IMR-90 (cell line): ENCODE measurements at regions not wholly inside any gene's neighbourhood (a gene's known extent, or its start where the extent isn't known, plus 50 kb on each side); places are given as distances from the start of the nearest gene placed in this dataset.

Experiments used
- ATAC-seq: fragments of 200-7000 bp; cut with Tn5 transposase; 2 replicates; pipeline ENCODE4 v1.9.1; 2020; ENCODE audit warnings: low read depth, mild to moderate bottlenecking, moderate library complexity
- BruUV-seq: library from RNA; stranded (reverse); fragments of 400-500 nt; replicated peaks from 2 replicates; lab custom pipeline; 2021; lab: Mats Ljungman, UMichigan
- CTCF ChIA-PET: fragments of 300-600 bp; formaldehyde crosslinking; extraction: SDS; loops from one replicate; lab custom pipeline; 2021; ENCODE audit warnings: antibody characterized with exemption; lab: Yijun Ruan, JAX
- POLR2A ChIA-PET: fragments of 300-600 bp; sonication (Branson Sonifier 250); formaldehyde crosslinking; loops from one replicate; lab custom pipeline; 2022; ENCODE audit warnings: antibody characterized with exemption; ENCODE audit not compliant: unreplicated experiment; lab: Charles Lee
- DNase-seq: peaks from one replicate; pipeline ENCODE4 v3.0.0; 2013
- H2AFZ ChIP-seq: replicated peaks from 2 replicates; pipeline ENCODE3; 2013; ENCODE audit warnings: low read length, mild to moderate bottlenecking; ENCODE audit not compliant: poor library complexity
- H2AK5ac ChIP-seq: 2 replicates; pipeline ENCODE4 v1.6.1; 2013; ENCODE audit warnings: low read depth, low read length, inconsistent platforms
- H2AK9ac ChIP-seq: replicated peaks from 2 replicates; pipeline ENCODE3; 2013; ENCODE audit warnings: mild to moderate bottlenecking, low read depth, low read length, moderate library complexity; ENCODE audit not compliant: poor library complexity
- H2BK120ac ChIP-seq: 2 replicates; pipeline ENCODE4 v1.6.1; 2013; ENCODE audit warnings: low read depth, low read length, inconsistent platforms
- H2BK15ac ChIP-seq: 3 replicates; pipeline ENCODE4 v1.6.1; 2013; ENCODE audit warnings: low read depth, low read length, inconsistent platforms
- H2BK20ac ChIP-seq: 2 replicates; pipeline ENCODE4 v1.6.1; 2013; ENCODE audit warnings: low read depth, mild to moderate bottlenecking, inconsistent platforms, low read length, moderate library complexity
- H2BK5ac ChIP-seq: 2 replicates; pipeline ENCODE4 v1.6.1; 2013; ENCODE audit warnings: mild to moderate bottlenecking, low read depth, low read length, inconsistent platforms; ENCODE audit not compliant: poor library complexity, severe bottlenecking
- H3K14ac ChIP-seq: replicated peaks from 2 replicates; pipeline ENCODE4 v1.6.1; 2013; ENCODE audit warnings: low read depth, low read length, inconsistent platforms
- H3K18ac ChIP-seq: 2 replicates; pipeline ENCODE4 v1.6.1; 2013; ENCODE audit warnings: low read depth, low read length, control low read depth
- H3K23ac ChIP-seq: 2 replicates; pipeline ENCODE4 v1.6.1; 2013; ENCODE audit warnings: low read depth, low read length, inconsistent platforms
- H3K27ac ChIP-seq: 2 replicates; pipeline ENCODE4 v1.5.1; 2013; ENCODE audit warnings: mild to moderate bottlenecking, control low read depth, low read length; ENCODE audit not compliant: insufficient read depth
- H3K27me3 ChIP-seq: 2 replicates; pipeline ENCODE4 v1.6.1; 2013; ENCODE audit warnings: low read length; ENCODE audit not compliant: control insufficient read depth, insufficient read depth
- H3K36me3 ChIP-seq: 2 replicates; pipeline ENCODE4 v1.6.1; 2013; ENCODE audit warnings: low read length, mixed read lengths; ENCODE audit not compliant: control insufficient read depth, insufficient read depth
- H3K4ac ChIP-seq: 2 replicates; pipeline ENCODE4 v1.6.1; 2013; ENCODE audit warnings: low read depth, low read length, inconsistent platforms
- H3K4me1 ChIP-seq: 2 replicates; pipeline ENCODE4 v1.6.1; 2013; ENCODE audit warnings: low read length, mixed read lengths; ENCODE audit not compliant: control insufficient read depth, insufficient read depth
- H3K4me2 ChIP-seq: 2 replicates; pipeline ENCODE4 v1.6.1; 2013; ENCODE audit warnings: low read depth, mild to moderate bottlenecking, control low read depth, low read length, moderate library complexity
- H3K4me3 ChIP-seq: 2 replicates; pipeline ENCODE4 v1.5.1; 2013; ENCODE audit warnings: low read depth, mild to moderate bottlenecking, control low read depth, low read length, moderate library complexity; ENCODE audit not compliant: insufficient read depth
- H3K56ac ChIP-seq: 2 replicates; pipeline ENCODE4 v1.6.1; 2013; ENCODE audit warnings: low read length, inconsistent platforms; ENCODE audit not compliant: insufficient read depth; ENCODE audit errors: extremely low read depth
- H3K79me1 ChIP-seq, 2 experiments: 2 replicates each; pipeline ENCODE4 v1.6.1; 2013; ENCODE audit warnings: low read length in 2 of 2, inconsistent platforms in 1 of 2, low read depth in 1 of 2
- H3K9ac ChIP-seq: 2 replicates; pipeline ENCODE4 v1.6.1; 2013; ENCODE audit warnings: low read depth, low read length, control low read depth
- H3K9me1 ChIP-seq: 2 replicates; pipeline ENCODE4 v1.6.1; 2013; ENCODE audit warnings: low read length, inconsistent platforms; ENCODE audit not compliant: insufficient read depth
- H3K9me3 ChIP-seq: 2 replicates; pipeline ENCODE4 v1.6.1; 2013; ENCODE audit warnings: low read length; ENCODE audit not compliant: control insufficient read depth, insufficient read depth
- H4K20me1 ChIP-seq: 2 replicates; pipeline ENCODE4 v1.6.1; 2013; ENCODE audit warnings: low read length, inconsistent platforms; ENCODE audit not compliant: insufficient read depth
- H4K5ac ChIP-seq: 2 replicates; pipeline ENCODE4 v1.6.1; 2013; ENCODE audit warnings: mild to moderate bottlenecking, low read depth, low read length, control low read depth
- H4K8ac ChIP-seq, 2 experiments: 2 replicates each; pipeline ENCODE4 v1.6.1; 2013; ENCODE audit warnings: low read depth in 2 of 2, low read length in 2 of 2, control low read depth in 1 of 2, inconsistent platforms in 1 of 2
- H4K91ac ChIP-seq: 2 replicates; pipeline ENCODE4 v1.6.1; 2013; ENCODE audit warnings: low read depth, low read length, inconsistent platforms; ENCODE audit not compliant: insufficient read depth
- CEBPB ChIP-seq: IDR thresholded peaks from 2 replicates; pipeline ENCODE4 v1.6.1; 2012; ENCODE audit warnings: low read depth, low read length, improper control_type of control experiment
- CHD1 ChIP-seq: IDR thresholded peaks from 2 replicates; pipeline ENCODE4 v1.6.1; 2012; ENCODE audit warnings: low read depth, low read length, improper control_type of control experiment
- CTCF ChIP-seq: conservative IDR thresholded peaks from 2 replicates; pipeline ENCODE4 v1.5.1; 2012; ENCODE audit warnings: mild to moderate bottlenecking, low read depth, low read length, improper control_type of control experiment
- ELK1 ChIP-seq: fragments of 150-350 bp; IDR thresholded peaks from 2 replicates; pipeline ENCODE4 v1.6.1; 2016; ENCODE audit warnings: low read depth, mild to moderate bottlenecking, low read length, moderate library complexity, borderline replicate concordance
- FOS ChIP-seq: fragments of 150-350 bp; IDR thresholded peaks from 2 replicates; pipeline ENCODE4 v1.6.1; 2016; ENCODE audit warnings: low read depth, low read length
- MAZ ChIP-seq: IDR thresholded peaks from 2 replicates; pipeline ENCODE4 v1.6.1; 2012; ENCODE audit warnings: low read depth, mild to moderate bottlenecking, low read length, improper control_type of control experiment, moderate library complexity, borderline replicate concordance
- MXI1 ChIP-seq: IDR thresholded peaks from 2 replicates; pipeline ENCODE4 v1.6.1; 2012; ENCODE audit warnings: low read depth, mild to moderate bottlenecking, low read length, moderate library complexity, borderline replicate concordance
- NFE2L2 ChIP-seq: fragments of 150-350 bp; IDR thresholded peaks from 2 replicates; pipeline ENCODE4 v1.6.1; 2016; ENCODE audit warnings: low read depth, mild to moderate bottlenecking, low read length
- POLR2A ChIP-seq: IDR thresholded peaks from 2 replicates; pipeline ENCODE4 v1.6.1; 2012; ENCODE audit warnings: mild to moderate bottlenecking, low read depth, low read length
- RAD21 ChIP-seq: IDR thresholded peaks from 2 replicates; pipeline ENCODE4 v1.6.1; 2012; ENCODE audit warnings: low read length, improper control_type of control experiment
- RCOR1 ChIP-seq: IDR thresholded peaks from 2 replicates; pipeline ENCODE4 v1.6.1; 2012; ENCODE audit warnings: mild to moderate bottlenecking, low read length, improper control_type of control experiment; ENCODE audit not compliant: insufficient replicate concordance
- RFX5 ChIP-seq: IDR thresholded peaks from 2 replicates; pipeline ENCODE4 v1.8.0; 2012; ENCODE audit warnings: low read depth, mild to moderate bottlenecking, low read length, moderate library complexity
- SMC3 ChIP-seq: fragments of 150-350 bp; IDR thresholded peaks from 2 replicates; pipeline ENCODE4 v1.6.1; 2016; ENCODE audit warnings: low read depth, mild to moderate bottlenecking, antibody characterized with exemption, low read length, moderate library complexity
- USF2 ChIP-seq: fragments of 150-350 bp; IDR thresholded peaks from 2 replicates; pipeline ENCODE4 v1.6.1; 2017; ENCODE audit warnings: mild to moderate bottlenecking, antibody characterized with exemption, low read length, low read depth
- WGBS, 2 experiments: methylation state at CpG; one replicate each; pipeline versions ENCODE4 v1.1.5 to v1.1.7; 2013; ENCODE audit warnings: missing lambda C conversion rate in 2 of 2; ENCODE audit not compliant: insufficient read length in 1 of 2; ENCODE audit errors: extremely low coverage in 2 of 2; 5-methylcytosine and 5-hydroxymethylcytosine counted together
- dilution Hi-C: fragments of 300-500 bp; cut with HindIII; formaldehyde crosslinking; loops from one replicate; pipeline ENCODE4 v1.14.3; 2018; ENCODE audit warnings: low sequenced_read_pairs; ENCODE audit not compliant: unreplicated experiment
- in situ Hi-C: fragments of 300-500 bp; cut with MboI; formaldehyde crosslinking; loops from 3 replicates; pipeline ENCODE4 v1.14.3; 2019; ENCODE audit warnings: low sequenced_read_pairs, inconsistent platforms, mixed read lengths
- intact Hi-C: fragments of 100-400 bp; cut with micrococcal nuclease; formaldehyde crosslinking; loops from 2 replicates; pipeline ENCODE4 v1.10.0; 2022

GRCh38 chr3:99118381-99118780 is 216.9 kb upstream of the DCBLD2 start:
- ChIA-PET POLR2A (no interaction called here), CTCF (interaction anchor here (1.6 kb wide), 1 partner anchor 55 kb away, joined by 6 read pairs; no protein-coding TSS in a partner anchor)
- no CpG with 5 or more reads among the region's 1 CpG for WGBS, 2 experiments
- no peak overlapping the region for H3K4ac ChIP-seq
- dilution Hi-C loops (no loop called here), intact Hi-C loops (no loop called here), in situ Hi-C loops (loop anchor here (5.0 kb wide), 1 partner anchor 634 kb away; no protein-coding TSS in a partner anchor)
- no peak overlapping the region for H3K56ac ChIP-seq
- no peak overlapping the region; the same call in 1 of the 2 replicates for H3K18ac ChIP-seq
- H3K27ac ChIP-seq: no peak overlapping the region
- no peaks in the 10 kb centered on the region for H3K27me3 ChIP-seq
- H3K79me1 ChIP-seq: no peaks in the 10 kb centered on the region
- no peaks in the 10 kb centered on the region for H3K36me3 ChIP-seq
- no peak overlapping the region for H3K4me2 ChIP-seq
- H4K91ac ChIP-seq: no peak overlapping the region
- H2AK9ac ChIP-seq: no peak overlapping the region
- peaks cover 4% of the 10 kb centered on the region; the same call in 1 of the 2 replicates for H3K4me1 ChIP-seq
- DNase-seq: peak; percentile 38
- TF ChIP-seq CHD1: no peak
- no peak for TF ChIP-seq RAD21
- no peak for TF ChIP-seq RCOR1
- no peak for TF ChIP-seq ELK1
- no peak for TF ChIP-seq USF2
- TF ChIP-seq MAZ: no peak
- no peak for TF ChIP-seq FOS
- no peak for TF ChIP-seq RFX5
- no peak for TF ChIP-seq CTCF
- TF ChIP-seq SMC3: no peak
- no peak for TF ChIP-seq POLR2A
- TF ChIP-seq NFE2L2: no peak
- no peak for TF ChIP-seq MXI1
- no peak for TF ChIP-seq CEBPB
- no peak overlapping the region for H4K5ac ChIP-seq
- H3K9me1 ChIP-seq: peaks cover 3% of the 10 kb centered on the region; the same call in 1 of the 2 replicates
- H3K9ac ChIP-seq: no peak overlapping the region
- H2BK120ac ChIP-seq: no peak overlapping the region
- no peak overlapping the region for H2AFZ ChIP-seq
- H3K9me3 ChIP-seq: no peaks in the 10 kb centered on the region
- peak overlapping the region; percentile 13 for H2BK5ac ChIP-seq
- H4K20me1 ChIP-seq: no peaks in the 10 kb centered on the region
- no peak overlapping the region for H3K14ac ChIP-seq
- ATAC-seq: no peak
- 0 out of 3 replicates have a peak overlapping the region, but pooled peaks have one; percentile 21 for H2BK15ac ChIP-seq
- H2BK20ac ChIP-seq: 0 out of 2 replicates have a peak overlapping the region, but pooled peaks have one; percentile 10
- BruUV-seq: no TSS peak
- H3K4me3 ChIP-seq: no peak overlapping the region
- no peak overlapping the region for H2AK5ac ChIP-seq
- H4K8ac ChIP-seq: no peak overlapping the region
- H3K23ac ChIP-seq: no peak overlapping the region
